ENCODE measurements at regions not wholly inside any gene's neighbourhood (a gene's known extent, or its start where the extent isn't known, plus 50 kb on each side); places are given as distances from the start of the nearest gene placed in this dataset.

GRCh38 chr20:24718277-24718676, 230.8 kb upstream of the CST7 start:
- WGBS (ENCODE audit: insufficient coverage, low lambda C conversion rate), result 100% methylated on average over 1 of the region's 2 CpGs
- H3K36me3 ChIP-seq (ENCODE audit: control insufficient read depth, insufficient read depth, low read length), result no peaks in the 10 kb centered on the region
- no peaks in the 10 kb centered on the region for H3K27me3 ChIP-seq (ENCODE audit: control insufficient read depth, insufficient read depth, low read length)
- H3K4me3 ChIP-seq (ENCODE audit: low read length), result no peak overlapping the region
- no peak for DNase-seq
- H3K27ac ChIP-seq (ENCODE audit: low read length), result no peak overlapping the region
- no peaks in the 10 kb centered on the region for H3K4me1 ChIP-seq (ENCODE audit: control insufficient read depth, insufficient read depth, low read length)
- H3K9me3 ChIP-seq (ENCODE audit: control insufficient read depth, low read depth, low read length), result no peaks in the 10 kb centered on the region

DNA sequence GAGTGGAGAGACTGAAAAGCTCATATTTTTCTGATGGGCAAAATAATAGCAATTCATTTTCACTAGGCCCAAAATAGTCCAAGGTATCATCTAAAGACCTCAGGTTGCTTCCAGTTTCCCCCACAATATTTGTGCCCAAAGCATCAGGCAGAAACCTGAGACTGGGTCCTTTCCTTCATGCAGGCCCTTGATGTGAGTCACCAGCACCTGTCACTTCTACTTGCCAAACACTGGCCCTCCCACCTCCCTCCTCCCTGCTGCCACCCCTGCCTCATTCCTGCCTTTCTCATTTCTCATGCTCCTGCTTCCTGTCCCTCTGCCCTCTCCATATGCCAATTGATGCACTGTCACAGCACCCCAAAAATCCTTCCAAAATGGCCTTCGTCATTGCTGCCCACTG, 230.4 kb upstream of the CST7 start:
- Histone ChIP-seq H3K4me3 (ENCODE audit: low read length) (no peak overlapping the region), H3K9me3 (ENCODE audit: control insufficient read depth, low read depth, low read length) (no peaks in the 10 kb centered on the region), H3K27ac (ENCODE audit: low read length) (no peak overlapping the region), H3K4me1 (ENCODE audit: control insufficient read depth, insufficient read depth, low read length) (no peaks in the 10 kb centered on the region), H3K36me3 (ENCODE audit: control insufficient read depth, insufficient read depth, low read length) (no peaks in the 10 kb centered on the region), H3K27me3 (ENCODE audit: control insufficient read depth, insufficient read depth, low read length) (no peaks in the 10 kb centered on the region)
- WGBS (ENCODE audit: insufficient coverage, low lambda C conversion rate), result no CpG with 5 or more reads among the region's 1 CpG
- DNase-seq, result no peak

DNA sequence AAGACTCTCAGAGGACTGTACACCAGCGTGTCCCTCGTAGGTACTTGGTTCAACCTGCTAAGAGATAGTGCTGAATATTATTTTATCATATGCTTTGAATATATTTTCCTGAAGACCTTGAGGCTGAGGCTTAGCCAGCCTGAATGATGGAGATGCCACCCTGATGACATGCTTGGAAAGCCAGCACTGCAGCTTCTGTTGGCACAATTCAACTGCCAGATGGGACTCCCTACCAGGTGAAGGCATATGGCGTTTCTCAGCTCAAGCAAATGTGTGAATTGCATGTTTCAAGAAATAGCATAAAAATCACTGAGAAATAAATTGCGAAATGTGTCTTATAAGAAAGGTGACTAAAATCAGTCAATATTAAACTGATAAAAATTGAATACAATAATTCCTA, 228.1 kb upstream of the CST7 start:
- WGBS (ENCODE audit: insufficient coverage, low lambda C conversion rate), result 100% methylated on average over 1 of the region's 4 CpGs

DNA sequence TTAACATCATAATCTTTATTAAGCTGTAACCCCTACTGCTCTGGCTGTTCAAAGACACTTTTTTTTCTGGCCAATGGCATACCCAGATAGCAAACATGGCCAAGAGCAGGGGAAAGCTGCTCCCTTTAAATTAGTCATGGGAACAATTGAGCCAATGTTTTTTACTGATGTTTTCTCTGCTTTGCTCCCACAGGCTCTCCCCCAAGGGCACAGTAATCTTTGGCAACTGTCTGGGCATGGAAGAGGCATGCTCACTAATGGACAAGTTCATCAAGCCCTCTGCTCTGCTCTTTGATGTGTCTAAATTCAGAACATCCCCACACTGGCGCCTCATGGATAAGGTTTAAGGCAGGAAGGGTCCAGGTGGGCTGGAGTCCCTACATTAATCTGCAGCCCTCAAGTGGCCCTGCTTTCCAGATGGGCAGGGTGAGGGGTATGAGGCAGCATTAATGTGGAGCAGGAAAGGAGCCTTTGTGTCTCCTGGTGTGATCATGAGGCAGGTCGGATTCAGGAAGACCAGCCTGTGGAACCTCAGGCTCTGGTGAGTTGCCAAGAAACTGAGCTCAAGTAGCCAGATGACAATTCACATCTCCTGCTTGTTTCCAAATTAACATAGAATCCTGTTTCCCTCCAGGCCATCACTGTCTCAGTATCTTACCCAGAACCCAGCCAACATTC, 227.0 kb upstream of the CST7 start:
- no CpG with 5 or more reads among the region's 2 CpGs for WGBS (ENCODE audit: insufficient coverage, low lambda C conversion rate)
- Histone ChIP-seq H3K27me3 (ENCODE audit: control insufficient read depth, insufficient read depth, low read length) (no peaks in the 10 kb centered on the region), H3K27ac (ENCODE audit: low read length) (no peak overlapping the region), H3K4me3 (ENCODE audit: low read length) (no peak overlapping the region), H3K4me1 (ENCODE audit: control insufficient read depth, insufficient read depth, low read length) (no peaks in the 10 kb centered on the region), H3K9me3 (ENCODE audit: control insufficient read depth, low read depth, low read length) (no peaks in the 10 kb centered on the region), H3K36me3 (ENCODE audit: control insufficient read depth, insufficient read depth, low read length) (no peaks in the 10 kb centered on the region)
- no peak for DNase-seq

More for the DNA sequence above, 228.1 kb upstream of the CST7 start:
- Histone ChIP-seq H3K27ac (ENCODE audit: low read length) (no peak overlapping the region), H3K4me1 (ENCODE audit: control insufficient read depth, insufficient read depth, low read length) (no peaks in the 10 kb centered on the region), H3K27me3 (ENCODE audit: control insufficient read depth, insufficient read depth, low read length) (no peaks in the 10 kb centered on the region), H3K9me3 (ENCODE audit: control insufficient read depth, low read depth, low read length) (no peaks in the 10 kb centered on the region), H3K4me3 (ENCODE audit: low read length) (no peak overlapping the region), H3K36me3 (ENCODE audit: control insufficient read depth, insufficient read depth, low read length) (no peaks in the 10 kb centered on the region)
- no peak for DNase-seq

DNA sequence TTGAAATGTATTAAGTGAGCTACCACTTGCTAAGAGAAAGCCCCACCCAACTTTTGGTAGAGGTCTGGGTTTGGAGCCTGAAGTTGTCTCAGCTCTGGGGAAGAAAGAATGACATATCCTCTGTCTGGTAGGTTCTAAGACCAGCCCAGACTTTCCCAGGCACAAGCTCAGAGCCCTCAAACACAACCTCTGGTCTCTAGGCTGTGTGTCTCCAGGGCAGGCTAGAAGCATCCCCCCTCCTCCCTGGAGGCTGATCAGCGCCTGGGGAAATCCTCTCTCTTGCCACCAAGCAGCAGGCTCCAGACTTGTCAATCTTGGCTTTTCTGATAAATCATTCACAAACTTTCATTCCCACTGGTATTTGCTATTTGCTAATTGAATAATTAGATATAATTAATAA, 226.5 kb upstream of the CST7 start:
- H3K27me3 ChIP-seq (ENCODE audit: control insufficient read depth, insufficient read depth, low read length), result no peaks in the 10 kb centered on the region
- no peaks in the 10 kb centered on the region for H3K4me1 ChIP-seq (ENCODE audit: control insufficient read depth, insufficient read depth, low read length)
- WGBS (ENCODE audit: insufficient coverage, low lambda C conversion rate), result no CpG with 5 or more reads among the region's 1 CpG
- no peak overlapping the region for H3K27ac ChIP-seq (ENCODE audit: low read length)
- H3K9me3 ChIP-seq (ENCODE audit: control insufficient read depth, low read depth, low read length), result no peaks in the 10 kb centered on the region
- DNase-seq, result no peak
- H3K36me3 ChIP-seq (ENCODE audit: control insufficient read depth, insufficient read depth, low read length), result no peaks in the 10 kb centered on the region
- H3K4me3 ChIP-seq (ENCODE audit: low read length), result no peak overlapping the region

- no peak overlapping the region for H3K27ac ChIP-seq (ENCODE audit: low read length)
- H3K9me3 ChIP-seq (ENCODE audit: control insufficient read depth, low read depth, low read length), result no peaks in the 10 kb centered on the region
- H3K36me3 ChIP-seq (ENCODE audit: control insufficient read depth, insufficient read depth, low read length), result no peaks in the 10 kb centered on the region
- no peak for DNase-seq
- 50% methylated on average over 1 of the region's 3 CpGs for WGBS (ENCODE audit: insufficient coverage, low lambda C conversion rate)
- no peak overlapping the region for H3K4me3 ChIP-seq (ENCODE audit: low read length)
- no peaks in the 10 kb centered on the region for H3K4me1 ChIP-seq (ENCODE audit: control insufficient read depth, insufficient read depth, low read length)
- H3K27me3 ChIP-seq (ENCODE audit: control insufficient read depth, insufficient read depth, low read length), result no peaks in the 10 kb centered on the region
Measured at GRCh38 chr20:24723186-24723585, 225.9 kb upstream of the CST7 start.

- Histone ChIP-seq H3K4me3 (ENCODE audit: low read length) (no peak overlapping the region), H3K9me3 (ENCODE audit: control insufficient read depth, low read depth, low read length) (no peaks in the 10 kb centered on the region), H3K4me1 (ENCODE audit: control insufficient read depth, insufficient read depth, low read length) (no peaks in the 10 kb centered on the region), H3K36me3 (ENCODE audit: control insufficient read depth, insufficient read depth, low read length) (no peaks in the 10 kb centered on the region), H3K27me3 (ENCODE audit: control insufficient read depth, insufficient read depth, low read length) (no peaks in the 10 kb centered on the region), H3K27ac (ENCODE audit: low read length) (no peak overlapping the region)
- no peak for DNase-seq
- 67% methylated on average over 3 of the region's 13 CpGs for WGBS (ENCODE audit: insufficient coverage, low lambda C conversion rate)
Measured at GRCh38 chr20:24723647-24724352, 225.3 kb upstream of the CST7 start.

- Histone ChIP-seq H3K27me3 (ENCODE audit: control insufficient read depth, insufficient read depth, low read length) (no peaks in the 10 kb centered on the region), H3K9me3 (ENCODE audit: control insufficient read depth, low read depth, low read length) (no peaks in the 10 kb centered on the region), H3K27ac (ENCODE audit: low read length) (no peak overlapping the region), H3K4me1 (ENCODE audit: control insufficient read depth, insufficient read depth, low read length) (no peaks in the 10 kb centered on the region), H3K36me3 (ENCODE audit: control insufficient read depth, insufficient read depth, low read length) (no peaks in the 10 kb centered on the region), H3K4me3 (ENCODE audit: low read length) (no peak overlapping the region)
- WGBS (ENCODE audit: insufficient coverage, low lambda C conversion rate), result 100% methylated on average over 1 of the region's 5 CpGs
- no peak for DNase-seq
Measured at GRCh38 chr20:24724982-24725533, 224.0 kb upstream of the CST7 start.

DNA sequence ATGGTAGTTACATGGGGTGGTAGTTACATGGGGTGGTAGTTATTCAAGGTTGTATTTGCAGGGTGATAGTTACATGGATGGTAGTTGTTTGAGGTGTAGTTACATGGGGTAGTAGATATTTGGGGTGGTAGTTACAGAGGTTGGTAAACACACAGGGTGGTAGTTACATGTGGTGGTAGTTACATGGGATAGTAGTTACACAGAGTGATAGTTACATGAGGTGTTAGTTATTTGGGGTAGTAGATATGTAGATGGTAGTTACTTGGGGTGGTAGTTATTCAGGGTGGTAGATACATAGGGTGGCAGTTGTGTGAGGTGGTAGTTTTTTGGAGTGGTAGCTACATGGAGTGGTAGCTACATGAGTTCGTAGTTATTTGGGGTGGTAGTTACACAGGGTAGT, 221.3 kb upstream of the CST7 start:
- no peak for DNase-seq
- Histone ChIP-seq H3K36me3 (ENCODE audit: control insufficient read depth, insufficient read depth, low read length) (no peaks in the 10 kb centered on the region), H3K27ac (ENCODE audit: low read length) (no peak overlapping the region), H3K9me3 (ENCODE audit: control insufficient read depth, low read depth, low read length) (no peaks in the 10 kb centered on the region), H3K4me3 (ENCODE audit: low read length) (no peak overlapping the region), H3K4me1 (ENCODE audit: control insufficient read depth, insufficient read depth, low read length) (no peaks in the 10 kb centered on the region), H3K27me3 (ENCODE audit: control insufficient read depth, insufficient read depth, low read length) (no peaks in the 10 kb centered on the region)
- no CpG with 5 or more reads among the region's 1 CpG for WGBS (ENCODE audit: insufficient coverage, low lambda C conversion rate)

GRCh38 chr20:24729896-24730605, 219.0 kb upstream of the CST7 start:
- WGBS (ENCODE audit: insufficient coverage, low lambda C conversion rate), result no CpG with 5 or more reads among the region's 17 CpGs
- no peaks in the 10 kb centered on the region for H3K27me3 ChIP-seq (ENCODE audit: control insufficient read depth, insufficient read depth, low read length)
- H3K27ac ChIP-seq (ENCODE audit: low read length), result no peak overlapping the region
- no peak for DNase-seq
- H3K36me3 ChIP-seq (ENCODE audit: control insufficient read depth, insufficient read depth, low read length), result no peaks in the 10 kb centered on the region
- no peaks in the 10 kb centered on the region for H3K9me3 ChIP-seq (ENCODE audit: control insufficient read depth, low read depth, low read length)
- no peak overlapping the region for H3K4me3 ChIP-seq (ENCODE audit: low read length)
- H3K4me1 ChIP-seq (ENCODE audit: control insufficient read depth, insufficient read depth, low read length), result no peaks in the 10 kb centered on the region
